ENCODE measurements at regions not wholly inside any gene's neighbourhood (a gene's known extent, or its start where the extent isn't known, plus 50 kb on each side); places are given as distances from the start of the nearest gene placed in this dataset.

DNA sequence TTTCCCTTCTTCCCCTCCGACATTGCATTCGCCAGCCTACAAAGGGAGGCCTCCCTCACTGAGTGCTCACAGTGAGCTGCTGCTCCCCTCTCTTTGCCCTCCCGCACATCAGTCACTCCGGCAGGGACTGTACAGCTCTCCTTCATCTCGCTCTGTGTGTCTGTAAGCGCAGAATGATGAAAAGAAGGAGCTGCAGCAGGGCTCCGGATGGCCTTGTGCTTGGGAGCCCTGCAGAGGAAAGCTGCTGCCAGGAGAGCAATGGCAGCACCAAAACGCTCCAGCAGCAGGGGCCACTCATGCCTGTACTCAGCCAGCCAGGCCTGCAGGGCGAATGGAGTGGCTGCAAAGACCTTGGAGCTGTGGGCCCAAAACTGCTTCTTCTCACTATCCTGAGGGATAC lies 107.0 kb upstream of the NSMCE3 start:
- DNase-seq (ENCODE audit: low read depth, low spot score) (no peak), FAIRE-seq (no peak)
- Histone ChIP-seq H3K9me3 (ENCODE audit: control insufficient read depth, low read depth, low read length) (peaks cover 3% of the 10 kb centered on the region), H3K4me2 (ENCODE audit: control insufficient read depth, extremely low read depth, insufficient read depth, low read depth, low read length) (no peak overlapping the region), H2AFZ (ENCODE audit: control insufficient read depth, low read length) (no peak overlapping the region), H3K9ac (ENCODE audit: control insufficient read depth, extremely low read depth, insufficient read depth, low read length) (no peak overlapping the region), H3K4me1 (ENCODE audit: control insufficient read depth, extremely low read depth, insufficient read depth, low read length) (no peaks in the 10 kb centered on the region), H3K27ac (ENCODE audit: control insufficient read depth, insufficient read depth, low read length) (no peak overlapping the region), H3K36me3 (ENCODE audit: control insufficient read depth in 2 of 2, extremely low read depth in 1 of 2, insufficient read depth in 2 of 2, low read length in 2 of 2) (no peaks in the 10 kb centered on the region), H3K27me3 (ENCODE audit: control insufficient read depth, extremely low read depth, insufficient read depth, low read length) (no peaks in the 10 kb centered on the region), H3K4me3 (ENCODE audit: control insufficient read depth in 2 of 3, extremely low read depth in 1 of 3, insufficient read depth in 2 of 3, low read depth in 1 of 3, low read length in 3 of 3) (no peak overlapping the region), H3K79me2 (ENCODE audit: control insufficient read depth, insufficient read depth, low read length) (no peaks in the 10 kb centered on the region), H3K9me1 (ENCODE audit: control insufficient read depth, extremely low read depth, insufficient read depth, low read length) (no peaks in the 10 kb centered on the region), H4K20me1 (ENCODE audit: control insufficient read depth, extremely low read depth, insufficient read depth, low read length) (no peaks in the 10 kb centered on the region)
- dilution Hi-C loops (cut with MboI; ENCODE audit: extremely low pct_ligation_motif_present, low sequenced_read_pairs): no loop called here
- no peak for TF ChIP-seq EZH2 (IDR thresholded peaks at IDR 0.05; ENCODE audit: low read length)
- no peak for TF ChIP-seq CTCF (optimal IDR thresholded peaks at IDR 0.05 in 1 of 3, IDR thresholded peaks at IDR 0.05 in 1 of 3, conservative IDR thresholded peaks at IDR 0.05 in 1 of 3; ENCODE audit: extremely low read depth in 1 of 3, insufficient read depth in 2 of 3, low read length in 3 of 3)

DNA sequence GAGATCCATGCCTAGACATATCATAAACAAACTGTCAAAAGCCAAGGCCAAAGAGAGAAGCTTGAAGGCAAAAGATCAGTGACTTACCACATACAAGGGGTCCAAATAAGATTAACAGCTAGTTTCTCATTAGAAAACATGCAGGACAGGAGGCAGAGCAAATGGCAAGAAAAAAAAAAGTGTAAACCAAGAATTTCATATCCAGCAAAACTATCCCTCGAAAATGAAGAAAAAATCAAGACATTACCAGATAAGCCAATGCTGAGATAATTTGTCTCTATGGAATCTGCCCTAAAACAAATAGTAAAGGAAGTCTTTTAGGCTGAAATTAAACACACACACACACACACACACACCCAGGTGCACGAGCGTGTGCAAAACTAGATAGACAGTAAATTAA lies 99.6 kb upstream of the NSMCE3 start:
- Histone ChIP-seq H3K4me1 (ENCODE audit: control insufficient read depth, extremely low read depth, insufficient read depth, low read length) (no peaks in the 10 kb centered on the region), H3K4me2 (ENCODE audit: control insufficient read depth, extremely low read depth, insufficient read depth, low read depth, low read length) (no peak overlapping the region), H4K20me1 (ENCODE audit: control insufficient read depth, extremely low read depth, insufficient read depth, low read length) (no peaks in the 10 kb centered on the region), H3K27ac (ENCODE audit: control insufficient read depth, insufficient read depth, low read length) (no peak overlapping the region), H3K27me3 (ENCODE audit: control insufficient read depth, extremely low read depth, insufficient read depth, low read length) (no peaks in the 10 kb centered on the region), H3K9ac (ENCODE audit: control insufficient read depth, extremely low read depth, insufficient read depth, low read length) (no peak overlapping the region), H3K36me3 (ENCODE audit: control insufficient read depth in 2 of 2, extremely low read depth in 1 of 2, insufficient read depth in 2 of 2, low read length in 2 of 2) (no peaks in the 10 kb centered on the region), H2AFZ (ENCODE audit: control insufficient read depth, low read length) (no peak overlapping the region), H3K79me2 (ENCODE audit: control insufficient read depth, insufficient read depth, low read length) (no peaks in the 10 kb centered on the region), H3K9me1 (ENCODE audit: control insufficient read depth, extremely low read depth, insufficient read depth, low read length) (no peaks in the 10 kb centered on the region), H3K9me3 (ENCODE audit: control insufficient read depth, low read depth, low read length) (no peaks in the 10 kb centered on the region), H3K4me3 (ENCODE audit: control insufficient read depth in 2 of 3, extremely low read depth in 1 of 3, insufficient read depth in 2 of 3, low read depth in 1 of 3, low read length in 3 of 3) (no peak overlapping the region)
- no peak for DNase-seq (ENCODE audit: low read depth, low spot score)
- TF ChIP-seq CTCF (optimal IDR thresholded peaks at IDR 0.05 in 1 of 3, IDR thresholded peaks at IDR 0.05 in 1 of 3, conservative IDR thresholded peaks at IDR 0.05 in 1 of 3; ENCODE audit: extremely low read depth in 1 of 3, insufficient read depth in 2 of 3, low read length in 3 of 3) (no peak), EZH2 (IDR thresholded peaks at IDR 0.05; ENCODE audit: low read length) (no peak)
- dilution Hi-C loops (cut with MboI; ENCODE audit: extremely low pct_ligation_motif_present, low sequenced_read_pairs): no loop called here
- no peak for FAIRE-seq
